ENCODE measurements at regions not wholly inside any gene's neighbourhood (a gene's known extent, or its start where the extent isn't known, plus 50 kb on each side); places are given as distances from the start of the nearest gene placed in this dataset.
"Not testable (repeated sequence)": the region's sequence is repeated elsewhere in the genome, so short reads cannot be mapped to it uniquely, and the experiment has no call there.

- no peak for DNase-seq (ENCODE audit: extremely low read depth in 1 of 11, low read depth in 9 of 11, low spot score in 4 of 11)
Observed at GRCh38 chr10:60534761-60535389, 145.2 kb upstream of the ANK3 start.

DNA sequence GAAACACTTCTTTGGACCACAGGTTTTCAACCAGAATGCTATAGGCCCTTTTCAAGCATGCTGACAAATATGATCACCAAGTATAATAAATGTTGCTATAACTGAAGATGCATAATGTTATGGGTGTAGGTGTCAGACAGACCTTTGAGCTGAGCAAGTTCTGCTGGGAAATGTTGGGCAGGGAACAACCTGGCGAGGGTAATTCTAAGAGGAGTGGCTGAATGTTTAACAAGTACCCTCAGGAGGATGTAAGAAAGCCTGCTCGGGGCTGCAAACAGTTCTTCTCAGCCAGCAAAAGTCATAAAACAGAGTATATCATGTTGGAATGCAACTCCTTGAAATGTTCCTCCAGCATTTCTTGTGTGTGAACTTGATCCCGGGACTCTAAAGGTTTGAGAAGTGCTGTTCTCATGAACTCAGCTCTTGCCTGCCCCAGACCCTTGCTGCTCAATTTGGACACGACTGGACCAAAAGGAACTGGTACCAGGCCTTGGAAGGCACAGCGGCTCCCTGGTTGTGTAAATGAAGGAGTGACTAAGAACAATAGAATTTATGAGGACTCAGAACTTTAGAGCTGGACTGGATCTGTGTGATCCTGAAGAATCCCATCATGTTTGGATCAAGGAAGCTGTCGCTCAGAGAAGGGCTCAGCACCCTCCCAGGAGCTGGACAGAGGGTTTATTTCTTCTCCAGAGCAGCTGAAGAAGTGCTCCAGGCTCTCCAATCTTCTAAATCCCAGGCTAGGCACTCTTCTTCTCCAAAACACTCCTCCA, 143.2 kb upstream of the ANK3 start:
- no peak for DNase-seq (ENCODE audit: extremely low read depth in 1 of 11, low read depth in 9 of 11, low spot score in 4 of 11)

DNA sequence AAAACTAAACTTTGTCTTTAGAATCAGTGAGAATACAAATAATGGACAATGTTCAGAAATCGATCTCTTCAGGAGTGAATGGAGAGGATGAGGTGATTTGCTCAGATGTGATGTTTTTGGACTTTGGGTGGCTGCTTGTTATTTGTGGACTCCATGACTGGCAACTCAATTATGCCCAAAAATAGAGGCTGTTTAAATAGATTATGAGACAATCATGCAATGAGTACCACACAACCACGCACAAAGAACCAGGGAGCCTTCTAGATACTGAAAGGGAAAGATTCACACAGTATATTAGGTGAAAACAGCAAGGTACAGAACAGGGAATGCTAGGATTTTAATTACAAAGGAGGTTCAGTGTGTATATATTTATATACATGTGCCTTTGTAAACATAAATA, 141.3 kb upstream of the ANK3 start:
- no peak for DNase-seq (ENCODE audit: extremely low read depth in 1 of 11, low read depth in 9 of 11, low spot score in 4 of 11)

- DNase-seq (ENCODE audit: extremely low read depth in 1 of 11, low read depth in 9 of 11, low spot score in 4 of 11): no peak
Observed at GRCh38 chr10:60527676-60528075, 138.0 kb upstream of the ANK3 start.

GRCh38 chr10:60525716-60526585, 136.3 kb upstream of the ANK3 start:
- DNase-seq (ENCODE audit: extremely low read depth in 1 of 11, low read depth in 9 of 11, low spot score in 4 of 11): peak in 2 of 11 donors; percentile 5 to 11

DNA sequence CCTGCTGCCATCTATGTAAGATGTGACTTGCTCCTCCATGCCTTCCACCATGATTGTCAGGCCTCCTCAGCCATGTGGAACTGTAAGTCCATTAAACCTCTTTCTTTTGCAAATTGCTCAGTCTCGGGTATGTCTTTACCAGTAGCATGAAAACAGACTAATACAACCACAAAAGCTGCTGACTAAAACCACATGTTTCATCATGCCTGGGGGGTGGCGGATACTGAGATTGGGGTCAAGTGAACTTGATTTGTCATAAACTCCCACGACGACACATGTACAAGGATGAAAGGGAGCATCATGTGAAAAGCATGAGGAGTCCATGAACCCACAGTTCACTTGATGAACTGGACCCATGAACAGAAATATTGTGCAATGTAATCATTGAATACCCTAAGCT, 134.9 kb upstream of the ANK3 start:
- DNase-seq (ENCODE audit: extremely low read depth in 1 of 11, low read depth in 9 of 11, low spot score in 4 of 11): no peak

DNA sequence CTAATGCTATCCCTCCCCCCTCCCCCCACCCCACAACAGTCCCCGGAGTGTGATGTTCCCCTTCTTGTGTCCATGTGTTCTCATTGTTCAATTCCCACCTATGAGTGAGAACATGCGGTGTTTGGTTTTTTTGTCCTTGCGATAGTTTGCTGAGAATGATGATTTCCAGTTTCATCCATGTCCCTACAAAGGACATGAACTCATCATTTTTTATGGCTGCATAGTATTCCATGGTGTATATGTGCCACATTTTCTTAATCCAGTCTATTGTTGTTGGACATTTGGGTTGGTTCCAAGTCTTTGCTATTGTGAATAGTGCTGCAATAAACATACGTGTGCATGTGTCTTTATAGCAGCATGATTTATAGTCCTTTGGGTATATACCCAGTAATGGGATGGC, 133.7 kb upstream of the ANK3 start:
- not testable (repeated sequence) for DNase-seq (ENCODE audit: extremely low read depth in 1 of 11, low read depth in 9 of 11, low spot score in 4 of 11)

DNA sequence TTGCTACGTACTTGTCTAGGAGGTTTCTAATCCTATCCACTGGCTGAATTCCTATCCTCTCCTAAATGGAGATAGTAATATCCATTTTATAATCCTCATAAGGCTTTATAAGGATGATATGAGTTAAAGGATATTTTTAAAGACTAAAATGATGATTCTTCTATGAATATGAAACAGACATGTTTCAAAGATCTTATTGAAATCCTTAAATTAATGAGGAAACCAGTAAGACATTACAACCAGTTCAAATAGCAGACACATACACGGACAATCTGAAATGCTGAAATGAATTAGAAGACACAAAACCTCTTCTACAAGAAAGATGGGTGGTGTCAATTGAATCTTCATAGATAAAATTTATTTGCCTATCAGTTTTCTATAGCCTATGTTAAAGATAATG, 132.9 kb upstream of the ANK3 start:
- no peak for DNase-seq (ENCODE audit: extremely low read depth in 1 of 11, low read depth in 9 of 11, low spot score in 4 of 11)

DNA sequence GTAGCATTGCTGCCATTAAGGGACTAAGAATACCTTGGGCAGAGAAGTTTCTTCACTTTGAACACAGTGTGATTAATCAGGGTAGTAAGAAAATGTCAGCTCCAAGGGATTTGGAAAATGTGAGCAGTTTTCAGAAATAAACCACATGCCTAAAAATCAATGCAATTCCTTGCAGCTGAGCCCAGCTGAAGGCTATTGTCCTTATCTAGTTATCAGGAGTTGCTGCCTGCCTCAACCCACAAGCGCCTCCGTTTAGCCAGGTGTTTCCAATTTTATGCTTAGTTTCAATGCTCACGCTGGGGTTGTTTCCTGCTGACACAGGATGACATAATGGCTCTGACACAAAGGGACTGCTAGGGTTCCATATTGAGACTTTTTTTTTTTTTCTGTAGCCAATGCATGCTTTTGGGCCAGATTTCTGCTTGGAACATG, 132.3 kb upstream of the ANK3 start:
- peak in 6 of 11 donors; percentile 6 to 31 (median 13) for DNase-seq (ENCODE audit: extremely low read depth in 1 of 11, low read depth in 9 of 11, low spot score in 4 of 11)

DNA sequence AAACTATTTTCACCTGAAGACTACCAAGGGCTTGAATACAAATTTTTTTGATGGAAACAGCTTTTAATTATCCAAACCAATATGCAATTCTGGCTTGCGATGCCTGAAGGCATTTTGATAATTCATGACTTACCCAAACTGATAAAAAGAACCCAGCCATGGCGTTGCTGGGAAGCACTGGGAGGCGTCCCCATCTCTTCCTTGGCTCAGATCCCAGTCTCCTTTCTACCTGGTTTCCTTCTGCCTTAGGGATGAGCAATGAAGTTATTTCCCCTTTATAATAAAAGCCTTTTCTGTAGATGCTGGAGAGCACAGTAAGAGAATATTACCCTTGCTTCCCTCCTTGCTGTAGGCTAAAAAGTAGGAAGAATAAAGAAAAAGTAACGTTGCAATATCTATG, 129.1 kb upstream of the ANK3 start:
- no peak for DNase-seq (ENCODE audit: extremely low read depth in 1 of 11, low read depth in 9 of 11, low spot score in 4 of 11)

DNA sequence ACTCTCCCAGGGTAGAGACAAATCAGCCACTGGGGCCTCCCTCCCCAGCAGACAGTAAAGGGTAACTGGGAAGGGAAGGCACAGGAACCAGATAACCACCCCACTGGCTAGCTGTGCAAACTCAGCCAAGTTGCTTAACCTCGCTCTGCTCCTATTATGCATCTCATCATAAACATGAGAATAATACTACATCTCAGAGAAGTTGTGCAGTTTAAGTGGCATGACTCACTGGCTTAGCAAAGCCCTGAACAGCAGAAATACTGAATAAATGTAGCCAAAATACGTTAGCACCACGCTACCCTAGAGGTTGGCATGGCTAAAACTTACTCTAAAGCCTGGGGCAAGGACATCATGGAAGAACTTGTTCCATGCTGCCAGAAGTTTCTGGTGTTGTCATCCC, 128.1 kb upstream of the ANK3 start:
- no peak for DNase-seq (ENCODE audit: extremely low read depth in 1 of 11, low read depth in 9 of 11, low spot score in 4 of 11)

- no peak for DNase-seq (ENCODE audit: extremely low read depth in 1 of 11, low read depth in 9 of 11, low spot score in 4 of 11)
Observed at GRCh38 chr10:60513281-60513680, 123.6 kb upstream of the ANK3 start.

DNA sequence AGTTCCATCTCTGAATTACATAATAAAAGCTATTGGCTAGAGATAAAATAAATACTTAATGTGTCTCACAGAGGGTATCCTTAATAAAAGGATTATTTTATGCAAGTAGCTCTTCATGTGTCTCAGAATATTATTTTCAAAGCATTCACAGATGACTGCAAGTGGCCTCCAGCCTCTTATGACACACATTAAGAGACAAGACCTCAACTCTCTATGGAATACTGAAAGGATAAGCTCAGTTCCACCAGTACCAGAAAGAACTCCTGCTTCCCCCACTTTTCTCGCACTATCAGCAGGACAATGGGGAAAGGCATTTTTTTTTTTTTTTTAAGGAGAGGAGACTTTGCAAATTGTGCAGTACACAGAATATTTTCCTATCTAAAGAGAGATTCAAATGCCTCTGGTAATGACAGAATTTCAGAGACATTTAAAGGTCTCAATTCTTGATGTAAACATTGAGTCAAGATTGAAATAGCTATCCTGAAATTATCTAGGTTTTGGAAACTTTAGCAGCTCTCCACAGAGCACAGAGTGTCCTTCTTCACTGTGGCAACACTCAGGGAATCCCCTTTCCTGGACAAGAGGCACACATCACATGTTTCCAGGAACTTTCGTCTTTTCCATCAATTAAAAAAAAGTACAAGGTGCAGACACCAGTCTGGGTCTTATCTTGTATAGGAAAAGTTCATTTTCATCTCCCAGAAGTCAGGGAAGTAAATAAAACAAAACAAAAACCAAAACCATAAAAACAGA, 122.0 kb upstream of the ANK3 start:
- no peak for DNase-seq (ENCODE audit: extremely low read depth in 1 of 11, low read depth in 9 of 11, low spot score in 4 of 11)

- DNase-seq (ENCODE audit: extremely low read depth in 1 of 11, low read depth in 9 of 11, low spot score in 4 of 11): no peak
Observed at GRCh38 chr10:60508831-60509230, 119.2 kb upstream of the ANK3 start.

- DNase-seq (ENCODE audit: extremely low read depth in 1 of 11, low read depth in 9 of 11, low spot score in 4 of 11): no peak
Observed at GRCh38 chr10:60508037-60508436, 118.4 kb upstream of the ANK3 start.

DNA sequence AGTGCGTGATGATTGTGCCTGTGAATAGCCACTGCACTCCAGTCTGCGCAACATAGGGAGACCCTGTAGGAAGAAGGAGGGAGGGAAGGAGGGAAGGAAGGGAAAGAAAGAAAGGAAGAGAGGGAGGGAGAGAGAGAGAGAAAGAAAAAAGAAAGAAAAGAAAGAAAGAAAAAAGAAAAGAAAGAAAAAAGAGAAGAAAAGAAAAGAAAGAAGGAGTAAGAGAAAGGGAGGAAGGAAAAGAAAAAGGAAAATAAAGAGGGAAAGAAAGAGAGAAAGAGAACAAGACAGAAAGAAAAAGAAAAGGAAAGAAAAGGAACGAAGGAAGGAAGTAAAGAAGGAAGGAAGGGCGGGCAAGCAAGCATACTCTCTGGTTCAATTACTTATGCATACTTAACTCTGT, 112.9 kb upstream of the ANK3 start:
- no peak for DNase-seq (ENCODE audit: extremely low read depth in 1 of 11, low read depth in 9 of 11, low spot score in 4 of 11)

DNA sequence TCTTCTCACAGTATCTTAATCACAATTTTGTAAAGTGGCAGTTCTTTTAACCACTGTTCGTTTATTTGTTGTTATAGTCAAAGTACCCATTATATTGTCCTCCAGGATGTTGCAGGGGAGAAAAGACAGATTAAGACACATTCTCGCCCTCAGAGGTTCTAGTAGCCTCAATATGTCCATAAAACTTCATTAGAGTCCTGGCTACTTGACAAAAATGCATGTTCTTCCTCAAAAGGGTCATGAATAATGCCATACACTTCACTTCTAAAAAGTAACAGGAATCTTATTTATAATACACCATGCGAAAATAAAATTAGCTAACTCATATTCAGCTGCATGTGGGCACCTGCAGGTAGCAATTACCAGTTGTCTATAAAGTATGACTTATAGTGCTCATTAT, 109.3 kb upstream of the ANK3 start:
- DNase-seq (ENCODE audit: extremely low read depth in 1 of 11, low read depth in 9 of 11, low spot score in 4 of 11): no peak

DNA sequence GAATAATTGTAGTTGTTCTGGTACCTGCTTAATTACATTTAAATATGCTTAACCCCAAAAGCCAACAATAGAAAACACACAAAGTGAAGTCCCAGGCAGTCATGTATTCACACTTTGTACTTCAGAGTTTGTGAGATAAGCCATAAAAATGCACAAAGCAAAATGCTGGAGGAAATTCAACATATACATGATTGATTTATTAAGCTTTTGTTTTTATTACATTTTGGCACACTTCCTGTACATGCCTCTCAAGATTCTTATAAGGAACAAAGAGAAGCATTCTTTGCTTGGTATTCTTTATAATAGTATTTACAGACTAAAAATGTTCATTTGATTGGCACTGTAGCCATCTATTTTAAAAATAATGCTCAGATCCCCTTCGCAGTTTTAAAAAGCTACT, 107.7 kb upstream of the ANK3 start:
- DNase-seq (ENCODE audit: extremely low read depth in 1 of 11, low read depth in 9 of 11, low spot score in 4 of 11): no peak

GRCh38 chr10:60496181-60496580, 106.5 kb upstream of the ANK3 start:
- no peak for DNase-seq (ENCODE audit: extremely low read depth in 1 of 11, low read depth in 9 of 11, low spot score in 4 of 11)
